ENCODE measurements at regions not wholly inside any gene's neighbourhood (a gene's known extent, or its start where the extent isn't known, plus 50 kb on each side); places are given as distances from the start of the nearest gene placed in this dataset.

- TF ChIP-seq, protein P1, sequence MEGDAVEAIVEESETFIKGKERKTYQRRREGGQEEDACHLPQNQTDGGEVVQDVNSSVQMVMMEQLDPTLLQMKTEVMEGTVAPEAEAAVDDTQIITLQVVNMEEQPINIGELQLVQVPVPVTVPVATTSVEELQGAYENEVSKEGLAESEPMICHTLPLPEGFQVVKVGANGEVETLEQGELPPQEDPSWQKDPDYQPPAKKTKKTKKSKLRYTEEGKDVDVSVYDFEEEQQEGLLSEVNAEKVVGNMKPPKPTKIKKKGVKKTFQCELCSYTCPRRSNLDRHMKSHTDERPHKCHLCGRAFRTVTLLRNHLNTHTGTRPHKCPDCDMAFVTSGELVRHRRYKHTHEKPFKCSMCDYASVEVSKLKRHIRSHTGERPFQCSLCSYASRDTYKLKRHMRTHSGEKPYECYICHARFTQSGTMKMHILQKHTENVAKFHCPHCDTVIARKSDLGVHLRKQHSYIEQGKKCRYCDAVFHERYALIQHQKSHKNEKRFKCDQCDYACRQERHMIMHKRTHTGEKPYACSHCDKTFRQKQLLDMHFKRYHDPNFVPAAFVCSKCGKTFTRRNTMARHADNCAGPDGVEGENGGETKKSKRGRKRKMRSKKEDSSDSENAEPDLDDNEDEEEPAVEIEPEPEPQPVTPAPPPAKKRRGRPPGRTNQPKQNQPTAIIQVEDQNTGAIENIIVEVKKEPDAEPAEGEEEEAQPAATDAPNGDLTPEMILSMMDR (IDR thresholded peaks at IDR 0.05) = no peak
- TF ChIP-seq POLR2AphosphoS5 (IDR thresholded peaks at IDR 0.05; ENCODE audit: low read depth, low read length) (no peak), REST (IDR thresholded peaks at IDR 0.05; ENCODE audit: insufficient read depth in 1 of 2, low read depth in 2 of 2, low read length in 1 of 2) (no peak)
These were observed 736.9 kb downstream of the BRD1 start for GRCh38 chr22:49090853-49091135.

Data from Panc1 (cell line).